ENCODE measurements at regions not wholly inside any gene's neighbourhood (a gene's known extent, or its start where the extent isn't known, plus 50 kb on each side); places are given as distances from the start of the nearest gene placed in this dataset.

- no peak for FAIRE-seq
These were observed 130.5 kb upstream of the MAN1A1 start for GRCh38 chr6:119479860-119480655.

GRCh38 chr6:119476554-119476953 is 127.0 kb upstream of the MAN1A1 start:
- FAIRE-seq: peak; percentile 70

- FAIRE-seq: no peak
These were observed 126.5 kb upstream of the MAN1A1 start for GRCh38 chr6:119476024-119476423.

- FAIRE-seq: no peak
These were observed 121.5 kb upstream of the MAN1A1 start for GRCh38 chr6:119470893-119471542.

- no peak for FAIRE-seq
These were observed 118.0 kb upstream of the MAN1A1 start for GRCh38 chr6:119467488-119468081.

GRCh38 chr6:119466226-119466625 is 116.7 kb upstream of the MAN1A1 start:
- FAIRE-seq: no peak

- no peak for FAIRE-seq
These were observed 113.6 kb upstream of the MAN1A1 start for GRCh38 chr6:119463081-119463626.

GRCh38 chr6:119461187-119461586 is 111.6 kb upstream of the MAN1A1 start:
- FAIRE-seq: no peak

GRCh38 chr6:119459207-119459974 is 109.8 kb upstream of the MAN1A1 start:
- no peak for FAIRE-seq

- FAIRE-seq: no peak
These were observed 105.2 kb upstream of the MAN1A1 start for GRCh38 chr6:119454714-119455113.

- FAIRE-seq: no peak
These were observed 104.0 kb upstream of the MAN1A1 start for GRCh38 chr6:119453242-119454200.

- FAIRE-seq: no peak
These were observed 100.0 kb upstream of the MAN1A1 start for GRCh38 chr6:119449331-119450156.

- FAIRE-seq: no peak
These were observed 98.4 kb upstream of the MAN1A1 start for GRCh38 chr6:119447921-119448320.

- no peak for FAIRE-seq
These were observed 97.0 kb upstream of the MAN1A1 start for GRCh38 chr6:119446609-119447008.

GRCh38 chr6:119446115-119446554 is 96.6 kb upstream of the MAN1A1 start:
- no peak for FAIRE-seq

- FAIRE-seq: no peak
These were observed 96.1 kb upstream of the MAN1A1 start for GRCh38 chr6:119445666-119446065.

GRCh38 chr6:119444642-119445557 is 95.3 kb upstream of the MAN1A1 start:
- FAIRE-seq: no peak

GRCh38 chr6:119443993-119444641 is 94.6 kb upstream of the MAN1A1 start:
- FAIRE-seq: no peak

GRCh38 chr6:119442776-119443184 is 93.2 kb upstream of the MAN1A1 start:
- FAIRE-seq: no peak

Data from endometrium (tissue), 2 donors.